Nephron progenitor cell (in vitro differentiated cells): ENCODE measurements at regions not wholly inside any gene's neighbourhood (a gene's known extent, or its start where the extent isn't known, plus 50 kb on each side); places are given as distances from the start of the nearest gene placed in this dataset.
A peak's percentile ranks its signal among the peaks of the same experiment; 100 is the strongest.

Source experiments
- DNase-seq: peaks from one replicate; pipeline ENCODE4 v3.0.0; 2021
- H3K27ac Mint-ChIP-seq: 2 replicates; pipeline ENCODE4 v1.8.0; 2021; ENCODE audit warnings: mild to moderate bottlenecking, moderate library complexity, mixed read lengths
- H3K27me3 Mint-ChIP-seq: 2 replicates; pipeline ENCODE4 v1.8.0; 2021; ENCODE audit warnings: mild to moderate bottlenecking, low read depth, mixed read lengths; ENCODE audit not compliant: poor library complexity
- H3K36me3 Mint-ChIP-seq: 2 replicates; pipeline ENCODE4 v1.8.0; 2021; ENCODE audit warnings: low read depth, mixed read lengths
- H3K4me1 Mint-ChIP-seq: 2 replicates; pipeline ENCODE4 v1.8.0; 2021; ENCODE audit warnings: mixed read lengths
- H3K4me3 Mint-ChIP-seq: 2 replicates; pipeline ENCODE4 v1.8.0; 2021; ENCODE audit warnings: mild to moderate bottlenecking, moderate library complexity, mixed read lengths
- H3K9me3 Mint-ChIP-seq: 2 replicates; pipeline ENCODE4 v1.8.0; 2021; ENCODE audit warnings: mild to moderate bottlenecking, moderate library complexity, mixed read lengths
- CTCF ChIP-seq: fragments of 200-600 bp; sonication (generic); IDR thresholded peaks from 2 replicates; pipeline ENCODE4 v1.5.0; 2021; ENCODE audit warnings: antibody characterized with exemption

DNA sequence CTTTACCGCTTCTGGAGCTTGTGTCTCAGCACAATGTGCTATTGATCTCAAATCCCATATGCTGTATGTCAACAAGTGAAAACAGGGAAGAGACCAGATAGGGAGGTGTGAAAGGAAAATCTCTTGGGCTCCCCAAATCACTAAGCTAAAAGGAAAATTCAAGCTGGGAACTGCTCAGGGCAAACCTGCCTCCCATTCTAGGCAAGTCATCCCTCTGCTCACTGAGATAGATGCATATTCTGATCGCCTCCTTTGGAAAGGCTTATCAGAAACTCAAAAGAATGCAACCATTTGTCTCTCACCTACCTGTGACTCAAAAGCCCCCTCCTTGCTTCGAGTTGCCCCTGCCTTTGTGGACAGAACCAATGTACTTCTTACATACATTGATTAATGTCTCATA lies 161.1 kb upstream of the LYZL1 start:
- peaks cover 3% of the 10 kb centered on the region for H3K27me3 Mint-ChIP-seq
- no peaks in the 10 kb centered on the region for H3K36me3 Mint-ChIP-seq
- no peak for DNase-seq
- TF ChIP-seq CTCF: no peak
- no peak overlapping the region for H3K4me3 Mint-ChIP-seq
- no peak overlapping the region for H3K27ac Mint-ChIP-seq
- H3K4me1 Mint-ChIP-seq: peaks cover 26% of the 10 kb centered on the region
- peaks cover 4% of the 10 kb centered on the region for H3K9me3 Mint-ChIP-seq

DNA sequence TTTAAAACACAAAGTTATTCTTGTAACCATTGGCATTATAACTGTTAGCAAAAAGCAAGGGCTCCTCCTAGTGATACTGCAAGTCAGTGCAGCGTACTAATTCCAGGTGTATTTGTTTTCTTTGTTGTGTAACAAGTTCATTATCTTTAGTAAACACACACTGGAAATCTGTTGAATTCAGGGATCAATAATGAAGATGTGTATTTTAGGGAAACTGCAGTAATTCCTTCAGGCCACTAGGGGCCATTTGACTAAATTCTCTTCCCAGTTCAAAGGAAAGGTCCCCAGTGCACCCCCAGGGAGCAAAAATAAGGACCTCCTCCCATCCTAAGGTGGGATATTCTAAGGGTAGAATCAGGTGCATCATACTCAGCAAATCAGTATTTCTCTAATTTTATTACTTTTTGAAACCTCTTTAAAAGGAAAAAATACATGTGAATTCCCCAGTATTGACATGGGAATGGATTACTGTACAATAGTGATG lies 158.6 kb upstream of the LYZL1 start:
- Mint-ChIP-seq H3K36me3 (no peaks in the 10 kb centered on the region), H3K9me3 (no peaks in the 10 kb centered on the region), H3K4me3 (no peak overlapping the region), H3K27ac (no peak overlapping the region), H3K4me1 (peaks cover 29% of the 10 kb centered on the region), H3K27me3 (peaks cover 3% of the 10 kb centered on the region)
- peak; percentile 61 for TF ChIP-seq CTCF
- DNase-seq: no peak

- H3K36me3 Mint-ChIP-seq: no peaks in the 10 kb centered on the region
- no peak overlapping the region for H3K4me3 Mint-ChIP-seq
- no peaks in the 10 kb centered on the region for H3K9me3 Mint-ChIP-seq
- peaks cover 21% of the 10 kb centered on the region for H3K4me1 Mint-ChIP-seq
- H3K27me3 Mint-ChIP-seq: peaks cover 3% of the 10 kb centered on the region
- no peak for DNase-seq
- TF ChIP-seq CTCF: no peak
- peak overlapping the region; percentile 63 for H3K27ac Mint-ChIP-seq
These were observed 156.8 kb upstream of the LYZL1 start for GRCh38 chr10:29131952-29132547.

DNA sequence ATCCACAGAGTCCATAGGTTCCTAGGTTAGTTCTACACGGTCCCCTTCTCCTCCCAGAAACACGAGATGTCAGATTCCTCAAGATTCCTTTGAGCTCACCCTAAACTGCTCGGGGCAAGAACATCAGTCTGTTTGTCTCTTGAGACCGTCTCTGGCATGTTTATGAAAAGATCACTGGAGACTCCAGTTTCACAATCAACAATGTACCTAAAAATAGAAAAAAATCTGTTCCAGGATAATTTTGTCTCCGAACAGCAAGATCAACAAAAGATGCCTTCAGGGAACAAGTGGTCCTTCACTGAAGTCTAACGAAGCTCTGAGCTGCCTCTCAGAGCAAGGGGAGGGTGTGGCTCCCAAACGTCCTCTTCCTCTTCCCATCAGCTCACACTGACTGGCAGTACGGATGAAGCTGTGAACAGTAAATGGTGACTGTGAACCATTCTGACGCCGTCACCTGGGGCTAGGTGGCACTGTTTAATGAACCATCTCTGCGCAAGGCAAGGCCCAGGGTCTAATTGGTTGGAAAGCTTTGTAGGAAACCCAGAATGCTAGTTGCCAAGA lies 156.2 kb upstream of the LYZL1 start:
- H3K4me3 Mint-ChIP-seq: no peak overlapping the region
- no peaks in the 10 kb centered on the region for H3K9me3 Mint-ChIP-seq
- TF ChIP-seq CTCF: no peak
- H3K36me3 Mint-ChIP-seq: no peaks in the 10 kb centered on the region
- DNase-seq: no peak
- H3K27me3 Mint-ChIP-seq: peaks cover 3% of the 10 kb centered on the region
- peak overlapping the region; percentile 63 for H3K27ac Mint-ChIP-seq
- H3K4me1 Mint-ChIP-seq: peaks cover 17% of the 10 kb centered on the region

- H3K36me3 Mint-ChIP-seq: no peaks in the 10 kb centered on the region
- DNase-seq: no peak
- H3K27me3 Mint-ChIP-seq: no peaks in the 10 kb centered on the region
- no peaks in the 10 kb centered on the region for H3K9me3 Mint-ChIP-seq
- H3K27ac Mint-ChIP-seq: no peak overlapping the region
- H3K4me3 Mint-ChIP-seq: no peak overlapping the region
- TF ChIP-seq CTCF: no peak
- peaks cover 15% of the 10 kb centered on the region for H3K4me1 Mint-ChIP-seq
These were observed 153.5 kb upstream of the LYZL1 start for GRCh38 chr10:29135337-29135736.

- Mint-ChIP-seq H3K27me3 (no peaks in the 10 kb centered on the region), H3K9me3 (no peaks in the 10 kb centered on the region), H3K4me3 (no peak overlapping the region), H3K36me3 (no peaks in the 10 kb centered on the region), H3K4me1 (peaks cover 15% of the 10 kb centered on the region), H3K27ac (no peak overlapping the region)
- DNase-seq: no peak
- no peak for TF ChIP-seq CTCF
These were observed 152.5 kb upstream of the LYZL1 start for GRCh38 chr10:29136411-29136810.
